Neural cell (in vitro differentiated cells): ENCODE measurements at regions not wholly inside any gene's neighbourhood (a gene's known extent, or its start where the extent isn't known, plus 50 kb on each side); places are given as distances from the start of the nearest gene placed in this dataset.

Experiments used
- H2AFZ ChIP-seq: fragments of 200-600, 300-800 bp; sonication (generic), shearing (Covaris generic); 2 replicates; pipeline ENCODE4 v1.6.0; 2014; ENCODE audit warnings: low read depth, mild to moderate bottlenecking, antibody characterized with exemption, low read length, moderate library complexity
- H3F3A ChIP-seq: fragments of 200-600 bp; shearing (Covaris generic); 2 replicates; pipeline ENCODE4 v1.6.1; 2016; ENCODE audit warnings: mild to moderate bottlenecking, moderate library complexity, mixed read lengths, antibody characterized with exemption, low read length; ENCODE audit not compliant: insufficient read depth, poor library complexity, severe bottlenecking
- H3K27ac ChIP-seq: fragments of 200-600, 300-800 bp; sonication (generic), shearing (Covaris generic); 2 replicates; pipeline ENCODE4 v1.5.1; 2014; ENCODE audit warnings: mild to moderate bottlenecking, low read length, moderate library complexity
- H3K27me3 ChIP-seq: fragments of 300-800, 200-600 bp; sonication (generic), shearing (Covaris generic); 2 replicates; pipeline ENCODE4 v1.6.0; 2014; ENCODE audit warnings: mild to moderate bottlenecking, low read depth, low read length, moderate library complexity; ENCODE audit not compliant: insufficient read depth
- H3K36me3 ChIP-seq: fragments of 300-800, 200-600 bp; sonication (generic), shearing (Covaris generic); 2 replicates; pipeline ENCODE4 v1.5.1; 2014; ENCODE audit warnings: mild to moderate bottlenecking, antibody characterized with exemption, low read length, moderate library complexity; ENCODE audit not compliant: insufficient read depth
- H3K4me2 ChIP-seq: fragments of 300-800, 200-600 bp; sonication (generic), shearing (Covaris generic); 2 replicates; pipeline ENCODE4 v1.6.0; 2014; ENCODE audit warnings: mild to moderate bottlenecking, low read length
- H3K4me3 ChIP-seq: fragments of 300-800, 200-600 bp; sonication (generic), shearing (Covaris generic); 2 replicates; pipeline ENCODE4 v1.5.1; 2014; ENCODE audit warnings: mild to moderate bottlenecking, low read length, moderate library complexity
- H3K79me2 ChIP-seq: fragments of 200-600 bp; shearing (Covaris generic); replicated peaks from 2 replicates; pipeline ENCODE4 v1.6.0; 2014; ENCODE audit warnings: mild to moderate bottlenecking, low read length, moderate library complexity; ENCODE audit not compliant: insufficient read depth
- H3K9ac ChIP-seq: fragments of 300-800, 200-600 bp; sonication (generic), shearing (Covaris generic); 2 replicates; pipeline ENCODE4 v1.6.1; 2016; ENCODE audit warnings: mild to moderate bottlenecking, low read length, mixed read lengths
- H3K9me2 ChIP-seq: fragments of 200-600 bp; shearing (Covaris generic); 2 replicates; pipeline ENCODE4 v1.6.1; 2016; ENCODE audit warnings: mild to moderate bottlenecking, low read length, mixed read lengths; ENCODE audit not compliant: insufficient read depth
- H3K9me3 ChIP-seq: fragments of 200-600, 300-800 bp; sonication (generic), shearing (Covaris generic); 2 replicates; pipeline ENCODE4 v1.6.1; 2016; ENCODE audit warnings: mild to moderate bottlenecking, mixed run types, low read length, moderate library complexity, mixed read lengths
- H4K20me1 ChIP-seq: fragments of 200-600 bp; shearing (Covaris generic); 2 replicates; pipeline ENCODE4 v1.6.1; 2016; ENCODE audit warnings: mild to moderate bottlenecking, mixed run types; ENCODE audit not compliant: insufficient read depth
- CTCF ChIP-seq: fragments of 450-650 bp; IDR thresholded peaks from 2 replicates; pipeline ENCODE4 v1.5.1; 2014; ENCODE audit warnings: antibody characterized with exemption, mild to moderate bottlenecking, moderate library complexity; ENCODE audit not compliant: poor library complexity, severe bottlenecking
- EP300 ChIP-seq: fragments of 450-650 bp; conservative IDR thresholded peaks from 2 replicates; pipeline ENCODE4 v1.6.1; 2014; ENCODE audit warnings: antibody characterized with exemption, mild to moderate bottlenecking, moderate library complexity; ENCODE audit not compliant: poor library complexity, severe bottlenecking
- EZH2 ChIP-seq: fragments of 200-600, 300-800 bp; shearing (Covaris generic), sonication (generic); IDR thresholded peaks from 2 replicates; pipeline ENCODE4 v1.6.1; 2014; ENCODE audit warnings: antibody characterized with exemption, low read length, borderline replicate concordance, mild to moderate bottlenecking; ENCODE audit not compliant: insufficient read depth, poor library complexity, severe bottlenecking
- MXI1 ChIP-seq: fragments of 450-650 bp; conservative IDR thresholded peaks from 2 replicates; pipeline ENCODE4 v1.6.1; 2014; ENCODE audit warnings: antibody characterized with exemption, mild to moderate bottlenecking; ENCODE audit not compliant: poor library complexity, severe bottlenecking
- POLR2AphosphoS5 ChIP-seq: IDR thresholded peaks from 2 replicates; pipeline ENCODE4 v1.6.1; 2012
- RAD21 ChIP-seq: fragments of 450-650 bp; conservative IDR thresholded peaks from 2 replicates; pipeline ENCODE4 v1.6.1; 2014; ENCODE audit warnings: antibody characterized with exemption, mild to moderate bottlenecking, moderate library complexity
- SMC3 ChIP-seq: fragments of 450-650 bp; conservative IDR thresholded peaks from 2 replicates; pipeline ENCODE4 v1.6.1; 2014; ENCODE audit warnings: antibody characterized with exemption, mild to moderate bottlenecking, moderate library complexity; ENCODE audit not compliant: poor library complexity
- TAF1 ChIP-seq: IDR thresholded peaks from 2 replicates; pipeline ENCODE4 v1.6.1; 2012; ENCODE audit warnings: low read depth
- TF ChIP-seq, protein P1 (sequence below): IDR thresholded peaks from 2 replicates; pipeline ENCODE4 v1.6.1; 2012; ENCODE audit warnings: borderline replicate concordance

DNA sequence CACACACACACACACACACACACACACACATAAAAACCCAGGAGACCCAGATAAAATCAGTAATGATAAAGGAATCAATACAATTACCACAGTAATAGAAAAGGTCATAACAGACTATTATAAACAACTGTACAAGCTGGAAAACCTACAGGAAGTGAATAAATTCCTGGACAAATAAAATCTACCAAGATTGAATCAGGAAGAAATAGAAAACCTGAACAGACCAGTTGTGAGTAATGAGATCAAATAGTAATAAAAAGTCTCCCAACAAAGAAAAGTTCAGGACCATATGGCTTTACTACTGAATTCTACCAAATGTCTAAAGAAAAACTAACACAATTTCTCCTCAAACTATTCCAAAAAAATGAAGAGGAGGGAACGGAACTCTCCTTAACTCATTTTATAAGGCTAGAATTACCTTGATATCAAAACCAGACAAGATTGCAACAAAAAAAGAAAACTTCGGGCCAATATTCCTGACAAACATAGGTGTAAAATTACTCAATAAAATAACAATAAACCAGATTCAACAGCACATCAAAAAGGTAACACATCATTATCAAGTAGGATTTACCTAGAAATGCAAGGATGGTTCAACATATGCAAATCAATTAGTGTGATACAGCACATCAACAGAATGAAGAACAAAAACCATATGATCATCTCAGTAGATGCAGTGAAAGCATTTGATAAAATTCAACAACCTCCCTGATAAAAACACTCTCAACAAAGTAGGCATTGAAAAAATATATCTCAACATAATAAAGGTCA, 325.2 kb upstream of the POU5F2 start:
- Histone ChIP-seq H3K4me3 (no peak overlapping the region), H3K27me3 (no peaks in the 10 kb centered on the region), H3K79me2 (no peaks in the 10 kb centered on the region), H3K9me3 (peaks cover 5% of the 10 kb centered on the region), H3K9me2 (no peaks in the 10 kb centered on the region), H3F3A (no peaks in the 10 kb centered on the region), H3K27ac (no peak overlapping the region), H3K9ac (no peak overlapping the region), H2AFZ (no peak overlapping the region), H4K20me1 (no peaks in the 10 kb centered on the region), H3K4me2 (no peak overlapping the region), H3K36me3 (no peaks in the 10 kb centered on the region)
- no peak for TF ChIP-seq SMC3
- no peak for TF ChIP-seq RAD21
- TF ChIP-seq, protein P1, sequence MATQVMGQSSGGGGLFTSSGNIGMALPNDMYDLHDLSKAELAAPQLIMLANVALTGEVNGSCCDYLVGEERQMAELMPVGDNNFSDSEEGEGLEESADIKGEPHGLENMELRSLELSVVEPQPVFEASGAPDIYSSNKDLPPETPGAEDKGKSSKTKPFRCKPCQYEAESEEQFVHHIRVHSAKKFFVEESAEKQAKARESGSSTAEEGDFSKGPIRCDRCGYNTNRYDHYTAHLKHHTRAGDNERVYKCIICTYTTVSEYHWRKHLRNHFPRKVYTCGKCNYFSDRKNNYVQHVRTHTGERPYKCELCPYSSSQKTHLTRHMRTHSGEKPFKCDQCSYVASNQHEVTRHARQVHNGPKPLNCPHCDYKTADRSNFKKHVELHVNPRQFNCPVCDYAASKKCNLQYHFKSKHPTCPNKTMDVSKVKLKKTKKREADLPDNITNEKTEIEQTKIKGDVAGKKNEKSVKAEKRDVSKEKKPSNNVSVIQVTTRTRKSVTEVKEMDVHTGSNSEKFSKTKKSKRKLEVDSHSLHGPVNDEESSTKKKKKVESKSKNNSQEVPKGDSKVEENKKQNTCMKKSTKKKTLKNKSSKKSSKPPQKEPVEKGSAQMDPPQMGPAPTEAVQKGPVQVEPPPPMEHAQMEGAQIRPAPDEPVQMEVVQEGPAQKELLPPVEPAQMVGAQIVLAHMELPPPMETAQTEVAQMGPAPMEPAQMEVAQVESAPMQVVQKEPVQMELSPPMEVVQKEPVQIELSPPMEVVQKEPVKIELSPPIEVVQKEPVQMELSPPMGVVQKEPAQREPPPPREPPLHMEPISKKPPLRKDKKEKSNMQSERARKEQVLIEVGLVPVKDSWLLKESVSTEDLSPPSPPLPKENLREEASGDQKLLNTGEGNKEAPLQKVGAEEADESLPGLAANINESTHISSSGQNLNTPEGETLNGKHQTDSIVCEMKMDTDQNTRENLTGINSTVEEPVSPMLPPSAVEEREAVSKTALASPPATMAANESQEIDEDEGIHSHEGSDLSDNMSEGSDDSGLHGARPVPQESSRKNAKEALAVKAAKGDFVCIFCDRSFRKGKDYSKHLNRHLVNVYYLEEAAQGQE, result no peak
- TF ChIP-seq POLR2AphosphoS5, result no peak
- TF ChIP-seq CTCF, result no peak
- no peak for TF ChIP-seq EZH2
- TF ChIP-seq MXI1, result no peak
- TF ChIP-seq TAF1, result no peak
- TF ChIP-seq EP300, result no peak

GRCh38 chr5:94064025-94064424, 322.6 kb upstream of the POU5F2 start:
- no peaks in the 10 kb centered on the region for H3K9me2 ChIP-seq
- H2AFZ ChIP-seq, result no peak overlapping the region
- H3K4me3 ChIP-seq, result no peak overlapping the region
- H3K27me3 ChIP-seq, result no peaks in the 10 kb centered on the region
- no peaks in the 10 kb centered on the region for H4K20me1 ChIP-seq
- peaks cover 5% of the 10 kb centered on the region for H3K9me3 ChIP-seq
- H3K9ac ChIP-seq, result no peak overlapping the region
- H3K36me3 ChIP-seq, result no peaks in the 10 kb centered on the region
- no peaks in the 10 kb centered on the region for H3F3A ChIP-seq
- no peak overlapping the region for H3K4me2 ChIP-seq
- TF ChIP-seq, protein P1, result no peak
- TF ChIP-seq POLR2AphosphoS5 (no peak), CTCF (no peak), EZH2 (no peak), RAD21 (no peak), MXI1 (no peak), SMC3 (no peak), TAF1 (no peak), EP300 (no peak)
- no peak overlapping the region for H3K27ac ChIP-seq
- no peaks in the 10 kb centered on the region for H3K79me2 ChIP-seq
